SK-N-SH treated with all-trans-retinoic acid at 6 μM for 48 hours (cell line): ENCODE measurements at regions not wholly inside any gene's neighbourhood (a gene's known extent, or its start where the extent isn't known, plus 50 kb on each side); places are given as distances from the start of the nearest gene placed in this dataset.

ENCODE experiments used
- ARNTL ChIP-seq: fragments of 450-650 bp; formaldehyde crosslinking; IDR thresholded peaks from 2 replicates; pipeline ENCODE4 v1.5.0; 2020; ENCODE audit warnings: low read depth, mild to moderate bottlenecking, moderate library complexity, borderline replicate concordance
- CREB5 ChIP-seq: fragments of 250-450 bp; sonication (Bioruptor Pico); IDR thresholded peaks from 2 replicates; pipeline ENCODE4 v1.5.1; 2020; ENCODE audit warnings: low read depth, mild to moderate bottlenecking, moderate library complexity
- CSRNP3 ChIP-seq: fragments of 250-450 bp; sonication (Bioruptor Pico); IDR thresholded peaks from 2 replicates; pipeline ENCODE4 v1.5.1; 2021; ENCODE audit warnings: mild to moderate bottlenecking, moderate library complexity
- GLIS3 ChIP-seq: fragments of 250-450 bp; sonication (Bioruptor Pico); IDR thresholded peaks from 2 replicates; pipeline ENCODE4 v1.5.0; 2020; ENCODE audit warnings: mild to moderate bottlenecking, moderate library complexity
- OSR1 ChIP-seq: fragments of 250-450 bp; sonication (Bioruptor Pico); IDR thresholded peaks from 2 replicates; pipeline ENCODE4 v1.8.0; 2022; ENCODE audit warnings: moderate library complexity, mild to moderate bottlenecking, inconsistent platforms
- PATZ1 ChIP-seq: fragments of 250-450 bp; sonication (Bioruptor Pico); IDR thresholded peaks from 2 replicates; pipeline ENCODE4 v1.8.0; 2020; ENCODE audit warnings: mild to moderate bottlenecking, moderate library complexity, borderline replicate concordance
- SNAI2 ChIP-seq: fragments of 250-450 bp; sonication (Bioruptor Pico); IDR thresholded peaks from 2 replicates; pipeline ENCODE4 v1.5.0; 2020; ENCODE audit warnings: mild to moderate bottlenecking, moderate library complexity
- TOX ChIP-seq: fragments of 250-450 bp; sonication (Bioruptor Pico); IDR thresholded peaks from 2 replicates; pipeline ENCODE4 v1.8.0; 2021; ENCODE audit warnings: mild to moderate bottlenecking, moderate library complexity, borderline replicate concordance
- ZFP3 ChIP-seq: fragments of 250-450 bp; sonication (Bioruptor Pico); IDR thresholded peaks from 2 replicates; pipeline ENCODE4 v1.5.0; 2020; ENCODE audit warnings: mild to moderate bottlenecking, moderate library complexity
- ZFP30 ChIP-seq: fragments of 450-650 bp; formaldehyde crosslinking; IDR thresholded peaks from 2 replicates; pipeline ENCODE4 v1.5.0; 2022; ENCODE audit warnings: mild to moderate bottlenecking, moderate library complexity
- ZNF70 ChIP-seq: fragments of 450-650 bp; formaldehyde crosslinking; IDR thresholded peaks from 2 replicates; pipeline ENCODE4 v1.5.0; 2020; ENCODE audit warnings: mild to moderate bottlenecking, moderate library complexity
- ZNF8 ChIP-seq: fragments of 450-650 bp; formaldehyde crosslinking; IDR thresholded peaks from 2 replicates; pipeline ENCODE4 v1.5.0; 2020; ENCODE audit warnings: mild to moderate bottlenecking, moderate library complexity

- TF ChIP-seq CSRNP3 (no peak), ZNF70 (CRISPR knock-in tag) (no peak), GLIS3 (CRISPR knock-in tag) (no peak), PATZ1 (no peak), ARNTL (CRISPR knock-in tag) (no peak), OSR1 (CRISPR knock-in tag) (no peak), ZNF8 (no peak), ZFP3 (CRISPR knock-in tag) (no peak), ZFP30 (CRISPR knock-in tag) (no peak), SNAI2 (CRISPR knock-in tag) (no peak), TOX (no peak), CREB5 (no peak)
Measured at GRCh38 chr6:71053475-71053874, 96.6 kb upstream of the B3GAT2 start.
